ENCODE measurements at regions not wholly inside any gene's neighbourhood (a gene's known extent, or its start where the extent isn't known, plus 50 kb on each side); places are given as distances from the start of the nearest gene placed in this dataset.

GRCh38 chr7:7119729-7120128 lies 62.6 kb upstream of the C1GALT1 start:
- intact Hi-C loops (cut with micrococcal nuclease) = no loop called here
- POLR2A ChIA-PET = interaction anchor here (0.6 to 6.1 kb wide), 4 partner anchors 10 to 225 kb away, joined by 3 to 87 read pairs (median 5); partner anchors contain the start of gene C1GALT1
- H3K9me3 Mint-ChIP-seq (ENCODE audit: unreplicated experiment) = no peaks in the 10 kb centered on the region
- no TSS peak for BruUV-seq (replicated peaks)
- no peak overlapping the region for H3K27ac Mint-ChIP-seq (ENCODE audit: low read depth, unreplicated experiment)
- H3K36me3 Mint-ChIP-seq (ENCODE audit: insufficient read depth, unreplicated experiment) = no peaks in the 10 kb centered on the region
- no peak for TF ChIP-seq CTCF (IDR thresholded peaks at IDR 0.05; ENCODE audit: unreplicated experiment)
- H3K4me3 Mint-ChIP-seq (ENCODE audit: unreplicated experiment) = no peak overlapping the region
- peaks cover 16% of the 10 kb centered on the region for H3K4me1 Mint-ChIP-seq (ENCODE audit: insufficient read depth, unreplicated experiment)
- H3K27me3 Mint-ChIP-seq (ENCODE audit: insufficient read depth, unreplicated experiment) = no peaks in the 10 kb centered on the region
- no peak for DNase-seq (ENCODE audit: unreplicated experiment)
- CTCF ChIA-PET = interaction anchor here (0.6 to 1.7 kb wide), 5 partner anchors 13 to 144 kb away, joined by 3 to 5 read pairs (median 3); no protein-coding TSS in a partner anchor

GRCh38 chr7:7122033-7122478 lies 60.3 kb upstream of the C1GALT1 start:
- Mint-ChIP-seq H3K4me1 (ENCODE audit: insufficient read depth, unreplicated experiment) (peaks cover 13% of the 10 kb centered on the region), H3K36me3 (ENCODE audit: insufficient read depth, unreplicated experiment) (no peaks in the 10 kb centered on the region), H3K9me3 (ENCODE audit: unreplicated experiment) (no peaks in the 10 kb centered on the region), H3K4me3 (ENCODE audit: unreplicated experiment) (no peak overlapping the region), H3K27ac (ENCODE audit: low read depth, unreplicated experiment) (peak overlapping the region; percentile 9), H3K27me3 (ENCODE audit: insufficient read depth, unreplicated experiment) (no peaks in the 10 kb centered on the region)
- CTCF ChIA-PET = interaction anchor here (1.0 kb wide), 1 partner anchor 60 kb away, joined by 3 read pairs; the partner anchor contains the start of gene C1GALT1
- intact Hi-C loops (cut with micrococcal nuclease) = loop anchor here (2.0 kb wide), 1 partner anchor 35 kb away; no protein-coding TSS in a partner anchor
- no peak for TF ChIP-seq CTCF (IDR thresholded peaks at IDR 0.05; ENCODE audit: unreplicated experiment)
- POLR2A ChIA-PET = interaction anchor here (0.9 to 6.1 kb wide), 11 partner anchors 9 to 80 kb away, joined by 3 to 87 read pairs (median 4); partner anchors contain the start of gene C1GALT1
- DNase-seq (ENCODE audit: unreplicated experiment) = peak; percentile 67
- no TSS peak for BruUV-seq (replicated peaks)

GRCh38 chr7:7122701-7123281 lies 59.6 kb upstream of the C1GALT1 start:
- Mint-ChIP-seq H3K9me3 (ENCODE audit: unreplicated experiment) (no peaks in the 10 kb centered on the region), H3K27me3 (ENCODE audit: insufficient read depth, unreplicated experiment) (no peaks in the 10 kb centered on the region), H3K4me3 (ENCODE audit: unreplicated experiment) (no peak overlapping the region), H3K27ac (ENCODE audit: low read depth, unreplicated experiment) (peak overlapping the region; percentile 9), H3K4me1 (ENCODE audit: insufficient read depth, unreplicated experiment) (peaks cover 13% of the 10 kb centered on the region), H3K36me3 (ENCODE audit: insufficient read depth, unreplicated experiment) (no peaks in the 10 kb centered on the region)
- no TSS peak for BruUV-seq (replicated peaks)
- intact Hi-C loops (cut with micrococcal nuclease) = loop anchor here (1.0 to 2.0 kb wide), 2 partner anchors 34 to 60 kb away; partner anchors contain the start of gene C1GALT1
- TF ChIP-seq CTCF (IDR thresholded peaks at IDR 0.05; ENCODE audit: unreplicated experiment) = no peak
- peak; percentile 97 for DNase-seq (ENCODE audit: unreplicated experiment)
- POLR2A ChIA-PET = interaction anchor here (0.7 to 6.1 kb wide), 12 partner anchors 8 to 98 kb away, joined by 3 to 87 read pairs (median 4); partner anchors contain the start of gene C1GALT1
- CTCF ChIA-PET = interaction anchor here (0.6 to 1.0 kb wide), 2 partner anchors 59 to 1125 kb away, joined by 3 to 4 read pairs; partner anchors contain the start of gene C1GALT1

- no peak overlapping the region for H3K27ac Mint-ChIP-seq (ENCODE audit: low read depth, unreplicated experiment)
- no peaks in the 10 kb centered on the region for H3K36me3 Mint-ChIP-seq (ENCODE audit: insufficient read depth, unreplicated experiment)
- ChIA-PET POLR2A (no interaction called here), CTCF (no interaction called here)
- no TSS peak for BruUV-seq (replicated peaks)
- TF ChIP-seq CTCF (IDR thresholded peaks at IDR 0.05; ENCODE audit: unreplicated experiment) = no peak
- intact Hi-C loops (cut with micrococcal nuclease) = no loop called here
- H3K9me3 Mint-ChIP-seq (ENCODE audit: unreplicated experiment) = no peaks in the 10 kb centered on the region
- H3K27me3 Mint-ChIP-seq (ENCODE audit: insufficient read depth, unreplicated experiment) = no peaks in the 10 kb centered on the region
- DNase-seq (ENCODE audit: unreplicated experiment) = no peak
- peaks cover 13% of the 10 kb centered on the region for H3K4me1 Mint-ChIP-seq (ENCODE audit: insufficient read depth, unreplicated experiment)
- no peak overlapping the region for H3K4me3 Mint-ChIP-seq (ENCODE audit: unreplicated experiment)
Measured at GRCh38 chr7:7125963-7126362, 56.4 kb upstream of the C1GALT1 start.
